Left ventricle myocardium superior (tissue), 1 donor: ENCODE measurements at regions not wholly inside any gene's neighbourhood (a gene's known extent, or its start where the extent isn't known, plus 50 kb on each side); places are given as distances from the start of the nearest gene placed in this dataset.
"Not testable (repeated sequence)": the region's sequence is repeated elsewhere in the genome, so short reads cannot be mapped to it uniquely, and the experiment has no call there.

ENCODE experiments used
- ATAC-seq: fragments of 200-7000 bp; cut with Tn5 transposase; one replicate; pipeline ENCODE4 v1.9.1; 2020; ENCODE audit warnings: mild to moderate bottlenecking, moderate library complexity
- DNase-seq: peaks from one replicate; pipeline ENCODE4 v3.0.0-alpha.2; 2020
- intact Hi-C: fragments of 100-400 bp; cut with micrococcal nuclease; formaldehyde crosslinking; loops from one replicate; pipeline ENCODE4 v1.11.0; 2022
- donor health status: DM: no; HTN: yes; CAD: no; lungs with severe emphysema.

DNA sequence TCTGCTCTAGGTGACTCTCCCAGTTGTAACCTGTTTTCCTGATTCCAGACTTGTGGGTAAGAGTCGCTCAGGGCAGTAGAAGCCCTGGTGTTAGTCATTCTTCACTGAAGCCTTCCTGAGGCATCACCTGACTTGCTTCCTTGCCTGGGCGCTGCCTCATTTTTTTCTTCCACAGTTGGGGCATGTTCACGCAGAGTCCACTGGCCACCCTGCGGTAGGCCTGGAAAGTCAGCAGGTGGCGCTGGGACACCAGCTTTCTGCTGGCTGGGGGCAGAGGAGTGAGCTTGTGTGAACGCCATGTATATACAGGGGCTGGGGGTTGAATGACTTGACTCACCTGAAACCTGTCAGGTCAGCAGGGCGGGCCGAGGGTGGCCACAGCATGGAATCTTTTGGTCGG, 189.3 kb upstream of the TP53TG3 start:
- DNase-seq, intact Hi-C loops: not testable (repeated sequence)
- ATAC-seq = peak; percentile 71

DNA sequence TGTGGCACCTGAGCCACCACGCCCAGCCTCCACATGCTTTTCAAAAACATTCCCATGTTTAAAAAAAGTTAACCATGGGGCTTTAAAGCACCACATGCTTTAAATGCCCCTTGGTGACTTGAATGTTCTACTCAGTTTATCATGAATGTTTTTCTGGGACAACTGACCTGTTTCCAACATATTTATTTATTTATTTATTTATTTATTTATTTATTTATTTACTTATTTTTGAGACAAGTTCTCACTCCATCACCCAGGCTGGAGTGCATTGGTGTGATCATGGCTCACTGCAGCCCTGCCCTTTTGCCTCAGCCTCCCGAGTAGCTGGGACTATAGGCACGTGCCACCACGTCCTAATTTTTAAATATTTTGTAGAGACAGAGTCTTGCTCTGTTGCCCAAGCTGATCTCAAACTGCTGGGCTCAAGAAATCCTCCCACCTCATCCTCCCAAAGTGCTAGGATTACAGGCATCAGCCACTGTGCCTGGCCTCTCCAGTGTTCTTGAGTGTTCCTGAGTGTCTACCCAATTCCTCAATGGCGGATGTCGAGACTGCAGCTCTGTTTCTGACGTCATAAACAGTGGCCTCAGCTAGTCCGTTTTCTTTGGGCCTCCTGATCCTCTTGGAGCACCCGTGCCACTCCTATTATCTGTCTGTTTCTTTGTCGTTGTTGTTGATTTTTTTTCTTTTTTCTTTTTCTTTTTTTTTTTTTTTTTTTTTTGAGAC, 185.7 kb upstream of the TP53TG3 start:
- intact Hi-C loops, ATAC-seq, DNase-seq: not testable (repeated sequence)

DNA sequence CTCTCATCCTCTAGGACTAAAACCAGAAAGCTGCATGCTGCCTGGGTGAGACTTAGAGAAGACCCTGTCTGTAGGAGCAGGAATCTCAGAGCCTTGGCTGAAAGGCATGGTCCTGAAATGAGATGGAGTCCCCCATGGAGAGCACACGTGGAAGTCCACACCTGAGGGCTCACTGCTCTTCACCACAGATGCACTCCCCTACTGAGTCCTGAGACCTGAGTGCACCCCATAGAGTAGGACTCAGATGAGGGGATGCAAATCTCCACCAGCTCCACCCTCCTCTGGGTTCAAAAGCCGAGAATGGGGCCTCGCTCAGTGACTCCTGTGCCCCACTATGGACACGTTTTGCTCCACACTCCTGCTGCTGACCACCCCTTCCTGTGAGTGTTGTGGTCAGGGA, 171.4 kb upstream of the TP53TG3 start:
- intact Hi-C loops = not testable (repeated sequence)

DNA sequence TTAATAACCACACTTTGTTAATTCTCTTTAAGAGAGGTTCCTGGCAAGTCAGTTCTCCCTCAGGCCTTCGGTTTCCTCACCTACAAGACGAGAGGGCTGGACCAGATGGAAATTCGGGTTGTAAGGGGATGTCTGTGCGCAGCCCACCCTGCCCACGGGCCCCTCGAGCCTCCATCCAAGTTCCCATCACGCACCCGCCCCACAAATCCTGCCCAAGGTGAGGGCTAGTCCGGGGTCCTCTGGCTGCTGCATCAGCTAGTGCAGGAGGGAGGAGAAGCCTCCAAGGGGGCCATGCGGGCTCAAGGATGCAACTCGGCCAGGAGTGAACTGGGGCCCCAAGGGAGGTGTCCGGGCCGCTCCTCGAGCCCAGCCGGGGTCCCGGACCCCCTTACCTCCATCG, 169.6 kb upstream of the TP53TG3 start:
- ATAC-seq, DNase-seq, intact Hi-C loops: not testable (repeated sequence)

More for the DNA sequence above, 171.4 kb upstream of the TP53TG3 start:
- not testable (repeated sequence) for ATAC-seq, DNase-seq

DNA sequence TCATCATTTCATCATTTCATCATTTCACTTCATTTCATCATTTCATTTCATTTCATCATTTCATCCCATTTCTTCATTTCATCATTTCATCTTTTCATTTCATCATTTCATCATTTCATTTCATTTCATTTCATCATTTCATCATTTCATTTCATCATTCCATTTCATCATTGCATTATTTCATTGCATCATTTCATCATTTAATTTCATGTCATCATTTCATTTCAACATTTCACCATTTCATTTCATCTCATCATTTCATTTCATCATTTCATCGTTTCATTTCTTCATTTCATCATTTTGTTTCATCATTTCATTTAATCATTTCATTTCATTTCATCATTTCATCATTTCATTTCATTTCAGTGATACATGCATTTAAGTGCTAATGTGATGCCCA, 166.9 kb upstream of the TP53TG3 start:
- intact Hi-C loops, DNase-seq, ATAC-seq: not testable (repeated sequence)

DNA sequence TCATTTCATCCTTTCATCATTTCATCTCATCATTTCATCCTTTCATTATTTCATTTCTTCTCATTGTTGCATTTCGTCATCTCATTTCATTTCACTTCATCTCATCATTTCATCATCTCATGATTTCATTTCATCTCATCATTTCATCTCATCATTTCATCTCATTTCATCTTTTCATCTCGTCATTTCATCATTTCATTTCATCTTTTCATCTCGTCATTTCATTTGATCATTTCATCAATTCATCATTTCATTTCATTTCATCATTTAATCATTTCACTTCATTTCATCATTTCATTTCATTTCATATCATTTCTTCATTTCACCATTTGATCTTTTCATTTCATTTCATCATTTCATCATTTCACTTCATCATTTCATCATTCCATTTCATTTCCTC, 131.3 kb upstream of the TP53TG3 start:
- ATAC-seq, DNase-seq, intact Hi-C loops: not testable (repeated sequence)

DNA sequence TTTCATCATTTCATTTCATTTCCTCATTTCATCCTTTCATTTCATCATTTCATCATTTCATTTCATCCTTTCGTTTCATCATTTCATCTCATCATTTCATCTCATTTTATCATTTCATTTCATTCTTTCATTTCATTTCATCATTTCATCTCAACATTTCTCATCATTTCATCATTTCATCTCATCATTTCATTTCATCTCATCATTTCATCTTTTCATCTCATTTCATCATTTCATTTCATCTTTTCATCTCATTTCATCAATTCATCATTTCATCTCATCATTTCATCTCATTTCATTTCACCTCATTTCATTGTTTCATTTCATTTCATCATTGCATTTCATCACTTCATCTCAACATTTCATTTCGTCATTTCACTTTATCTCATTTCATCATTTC, 129.7 kb upstream of the TP53TG3 start:
- ATAC-seq, DNase-seq, intact Hi-C loops: not testable (repeated sequence)
